ENCODE measurements at regions not wholly inside any gene's neighbourhood (a gene's known extent, or its start where the extent isn't known, plus 50 kb on each side); places are given as distances from the start of the nearest gene placed in this dataset.

DNA sequence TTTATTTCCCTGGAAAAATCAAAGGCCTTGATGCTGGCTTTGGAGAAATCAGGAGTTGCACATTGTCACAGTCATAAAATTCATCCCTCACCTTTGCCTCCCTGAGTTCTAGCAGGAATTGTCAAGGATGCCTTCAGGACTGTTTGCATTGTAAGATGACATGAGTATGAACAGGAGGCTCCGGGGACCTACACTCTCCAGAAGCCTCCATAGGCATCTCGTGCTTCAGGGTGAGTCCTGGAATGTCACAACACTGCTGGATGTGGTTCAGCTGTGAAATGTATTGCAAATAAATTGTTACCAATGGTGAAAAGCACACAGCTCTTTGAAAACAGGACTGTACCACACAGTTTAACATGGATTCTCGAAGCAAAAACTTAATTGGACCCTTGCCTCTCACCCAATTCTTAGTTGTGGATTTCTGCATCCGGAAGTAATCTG, 535.4 kb upstream of the C16orf82 start:
- TF ChIP-seq POLR2AphosphoS5 (IDR thresholded peaks at IDR 0.05) (no peak), POLR2A (IDR thresholded peaks at IDR 0.05) (no peak), EP300 (IDR thresholded peaks at IDR 0.05) (no peak)
- TF ChIP-seq, protein P1, sequence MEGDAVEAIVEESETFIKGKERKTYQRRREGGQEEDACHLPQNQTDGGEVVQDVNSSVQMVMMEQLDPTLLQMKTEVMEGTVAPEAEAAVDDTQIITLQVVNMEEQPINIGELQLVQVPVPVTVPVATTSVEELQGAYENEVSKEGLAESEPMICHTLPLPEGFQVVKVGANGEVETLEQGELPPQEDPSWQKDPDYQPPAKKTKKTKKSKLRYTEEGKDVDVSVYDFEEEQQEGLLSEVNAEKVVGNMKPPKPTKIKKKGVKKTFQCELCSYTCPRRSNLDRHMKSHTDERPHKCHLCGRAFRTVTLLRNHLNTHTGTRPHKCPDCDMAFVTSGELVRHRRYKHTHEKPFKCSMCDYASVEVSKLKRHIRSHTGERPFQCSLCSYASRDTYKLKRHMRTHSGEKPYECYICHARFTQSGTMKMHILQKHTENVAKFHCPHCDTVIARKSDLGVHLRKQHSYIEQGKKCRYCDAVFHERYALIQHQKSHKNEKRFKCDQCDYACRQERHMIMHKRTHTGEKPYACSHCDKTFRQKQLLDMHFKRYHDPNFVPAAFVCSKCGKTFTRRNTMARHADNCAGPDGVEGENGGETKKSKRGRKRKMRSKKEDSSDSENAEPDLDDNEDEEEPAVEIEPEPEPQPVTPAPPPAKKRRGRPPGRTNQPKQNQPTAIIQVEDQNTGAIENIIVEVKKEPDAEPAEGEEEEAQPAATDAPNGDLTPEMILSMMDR (IDR thresholded peaks at IDR 0.05), result no peak
